OCI-LY1 (cell line): ENCODE measurements at regions not wholly inside any gene's neighbourhood (a gene's known extent, or its start where the extent isn't known, plus 50 kb on each side); places are given as distances from the start of the nearest gene placed in this dataset.
A peak's percentile ranks its signal among the peaks of the same experiment; 100 is the strongest.
"Not testable (repeated sequence)": the region's sequence is repeated elsewhere in the genome, so short reads cannot be mapped to it uniquely, and the experiment has no call there.

ENCODE experiments used
- H2AFZ ChIP-seq: fragments of 200-600 bp; sonication (generic), shearing (Covaris generic); 2 replicates; pipeline ENCODE4 v1.6.0; 2014; ENCODE audit warnings: antibody characterized with exemption, mild to moderate bottlenecking, low read length
- H3F3A ChIP-seq: fragments of 200-600 bp; sonication (generic), shearing (Covaris generic); 2 replicates; pipeline ENCODE4 v1.6.0; 2014; ENCODE audit warnings: mild to moderate bottlenecking, antibody characterized with exemption, low read length, moderate library complexity; ENCODE audit not compliant: insufficient read depth
- H3K27ac ChIP-seq: fragments of 200-600 bp; sonication (generic); 2 replicates; pipeline ENCODE4 v1.5.1; 2014; ENCODE audit warnings: low read length, mixed run types, mild to moderate bottlenecking, low read depth; ENCODE audit not compliant: poor library complexity, severe bottlenecking
- H3K27me3 ChIP-seq: fragments of 200-600 bp; sonication (generic); 2 replicates; pipeline ENCODE4 v1.6.0; 2014; ENCODE audit warnings: antibody characterized with exemption, mild to moderate bottlenecking, low read length, moderate library complexity; ENCODE audit not compliant: insufficient read depth
- H3K36me3 ChIP-seq: fragments of 200-600 bp; sonication (generic); 2 replicates; pipeline ENCODE4 v1.6.1; 2014; ENCODE audit warnings: mild to moderate bottlenecking, antibody characterized with exemption, low read length, moderate library complexity, mixed read lengths; ENCODE audit not compliant: insufficient read depth
- H3K4me1 ChIP-seq: fragments of 200-600 bp; sonication (generic); 2 replicates; pipeline ENCODE4 v1.5.1; 2014; ENCODE audit warnings: mild to moderate bottlenecking, low read length, moderate library complexity; ENCODE audit not compliant: insufficient read depth, severe bottlenecking
- H3K4me2 ChIP-seq: fragments of 200-600 bp; sonication (generic), shearing (Covaris generic); 2 replicates; pipeline ENCODE4 v1.6.1; 2014; ENCODE audit warnings: low read length
- H3K4me3 ChIP-seq: fragments of 200-600 bp; sonication (generic); 2 replicates; pipeline ENCODE4 v1.5.1; 2014; ENCODE audit warnings: low read length, low read depth, mild to moderate bottlenecking, mixed read lengths; ENCODE audit not compliant: poor library complexity, severe bottlenecking
- H3K79me2 ChIP-seq: fragments of 200-600 bp; shearing (Covaris generic); 2 replicates; pipeline ENCODE4 v1.6.1; 2016; ENCODE audit warnings: mixed run types, low read length, mixed read lengths; ENCODE audit not compliant: insufficient read depth
- H3K9ac ChIP-seq: fragments of 200-600 bp; sonication (generic), shearing (Covaris generic); 2 replicates; pipeline ENCODE4 v1.6.1; 2014; ENCODE audit warnings: mild to moderate bottlenecking, low read length, mixed read lengths
- H3K9me2 ChIP-seq: fragments of 200-600 bp; sonication (generic), shearing (Covaris generic); 2 replicates; pipeline ENCODE4 v1.6.1; 2014; ENCODE audit warnings: low read depth, mild to moderate bottlenecking, low read length, mixed read lengths
- H3K9me3 ChIP-seq: fragments of 200-600 bp; shearing (Covaris generic); 2 replicates; pipeline ENCODE4 v1.6.1; 2014; ENCODE audit warnings: low read length, mixed read lengths
- H4K20me1 ChIP-seq: fragments of 200-600 bp; sonication (generic), shearing (Covaris generic); 2 replicates; pipeline ENCODE4 v1.6.0; 2016; ENCODE audit warnings: mild to moderate bottlenecking, low read length; ENCODE audit not compliant: insufficient read depth
- CTCF ChIP-seq: fragments of 200-600 bp; sonication (generic), shearing (Covaris generic); IDR thresholded peaks from 2 replicates; pipeline ENCODE4 v1.5.1; 2017; ENCODE audit warnings: mild to moderate bottlenecking, antibody characterized with exemption, low read length, moderate library complexity, mixed read lengths
- EZH2 ChIP-seq: fragments of 200-600 bp; sonication (generic), shearing (Covaris generic); IDR thresholded peaks from 2 replicates; pipeline ENCODE4 v1.8.0; 2017; ENCODE audit warnings: borderline replicate concordance, mixed run types, mild to moderate bottlenecking, antibody characterized with exemption, low read length, moderate library complexity, mixed read lengths

GRCh38 chr16:55018881-55019280, 88.2 kb downstream of the IRX5 start:
- H3K4me1 ChIP-seq, result no peaks in the 10 kb centered on the region
- H3K4me3 ChIP-seq, result no peak overlapping the region
- no peak overlapping the region for H3K4me2 ChIP-seq
- H3K9me3 ChIP-seq, result no peaks in the 10 kb centered on the region
- H3F3A ChIP-seq, result no peaks in the 10 kb centered on the region
- no peak overlapping the region for H2AFZ ChIP-seq
- no peak overlapping the region for H3K9ac ChIP-seq
- no peak overlapping the region for H3K27ac ChIP-seq
- TF ChIP-seq EZH2, result no peak
- TF ChIP-seq CTCF, result no peak
- no peaks in the 10 kb centered on the region for H3K9me2 ChIP-seq
- no peaks in the 10 kb centered on the region for H4K20me1 ChIP-seq
- H3K79me2 ChIP-seq, result no peaks in the 10 kb centered on the region
- H3K27me3 ChIP-seq, result no peaks in the 10 kb centered on the region
- H3K36me3 ChIP-seq, result no peaks in the 10 kb centered on the region

- H3F3A ChIP-seq, result no peaks in the 10 kb centered on the region
- no peak overlapping the region for H3K9ac ChIP-seq
- H3K79me2 ChIP-seq, result no peaks in the 10 kb centered on the region
- no peaks in the 10 kb centered on the region for H3K9me3 ChIP-seq
- H3K4me3 ChIP-seq, result no peak overlapping the region
- no peak overlapping the region for H3K27ac ChIP-seq
- H3K4me2 ChIP-seq, result no peak overlapping the region
- H3K27me3 ChIP-seq, result no peaks in the 10 kb centered on the region
- no peaks in the 10 kb centered on the region for H3K36me3 ChIP-seq
- no peaks in the 10 kb centered on the region for H3K9me2 ChIP-seq
- no peaks in the 10 kb centered on the region for H4K20me1 ChIP-seq
- no peak overlapping the region for H2AFZ ChIP-seq
- no peaks in the 10 kb centered on the region for H3K4me1 ChIP-seq
- TF ChIP-seq CTCF (no peak), EZH2 (no peak)
These were observed 88.9 kb downstream of the IRX5 start for GRCh38 chr16:55019419-55020131.

- no peaks in the 10 kb centered on the region for H3K27me3 ChIP-seq
- TF ChIP-seq EZH2 (no peak), CTCF (peak; percentile 53)
- H3K4me1 ChIP-seq, result no peaks in the 10 kb centered on the region
- H3K9ac ChIP-seq, result no peak overlapping the region
- no peaks in the 10 kb centered on the region for H3K9me2 ChIP-seq
- no peaks in the 10 kb centered on the region for H3F3A ChIP-seq
- no peak overlapping the region for H3K27ac ChIP-seq
- H3K36me3 ChIP-seq, result no peaks in the 10 kb centered on the region
- no peaks in the 10 kb centered on the region for H3K9me3 ChIP-seq
- no peaks in the 10 kb centered on the region for H3K79me2 ChIP-seq
- H2AFZ ChIP-seq, result no peak overlapping the region
- no peak overlapping the region for H3K4me3 ChIP-seq
- H4K20me1 ChIP-seq, result no peaks in the 10 kb centered on the region
- no peak overlapping the region; the same call in 1 of the 2 replicates for H3K4me2 ChIP-seq
These were observed 91.2 kb downstream of the IRX5 start for GRCh38 chr16:55021595-55022475.

- H3K36me3 ChIP-seq, H3K27me3 ChIP-seq, H3K9ac ChIP-seq, H3K9me3 ChIP-seq, H3K4me1 ChIP-seq, H3K4me2 ChIP-seq, H3K9me2 ChIP-seq, H3K27ac ChIP-seq, H2AFZ ChIP-seq, H3K79me2 ChIP-seq, H4K20me1 ChIP-seq, H3F3A ChIP-seq, H3K4me3 ChIP-seq: not testable (repeated sequence)
These were observed 96.6 kb downstream of the IRX5 start for GRCh38 chr16:55027260-55027659.
